ENCODE measurements at regions not wholly inside any gene's neighbourhood (a gene's known extent, or its start where the extent isn't known, plus 50 kb on each side); places are given as distances from the start of the nearest gene placed in this dataset.

DNA sequence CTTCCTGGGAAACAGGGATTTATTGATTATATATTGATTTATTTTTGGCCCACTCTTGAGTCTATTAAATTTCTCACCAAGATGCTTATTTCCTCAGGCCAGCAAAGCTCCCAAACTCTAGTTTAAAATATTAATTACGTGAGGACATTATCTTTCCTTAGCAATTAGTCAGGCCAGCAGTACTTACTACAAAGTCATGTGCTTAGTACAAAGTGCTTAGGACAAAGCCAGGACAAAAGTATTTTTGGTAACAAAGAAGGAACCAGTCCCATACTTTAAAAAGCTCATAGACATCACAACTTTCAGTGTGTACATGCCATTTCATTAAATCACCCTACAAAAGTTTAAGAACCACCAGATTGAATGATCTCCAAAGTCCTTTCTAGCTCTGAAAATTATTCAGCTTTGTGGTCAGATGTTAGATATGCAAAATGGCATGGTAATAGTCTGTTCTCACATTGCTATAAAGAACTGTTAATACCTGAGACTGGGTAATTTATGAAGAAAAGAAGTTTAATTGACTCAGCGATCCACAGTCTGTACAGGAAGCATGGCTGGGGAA is 94.7 kb upstream of the PWP1 start:
- no peak for TF ChIP-seq EZH2 (IDR thresholded peaks at IDR 0.05; ENCODE audit: low read depth, low read length, severe bottlenecking)
- no peak for TF ChIP-seq POLR2A (IDR thresholded peaks at IDR 0.05; ENCODE audit: control extremely low read depth in 1 of 2, low read depth in 2 of 2, low read length in 2 of 2)
- no peak for TF ChIP-seq POLR2AphosphoS5 (IDR thresholded peaks at IDR 0.05; ENCODE audit: low read depth, low read length)
- no peak for TF ChIP-seq CHD2 (IDR thresholded peaks at IDR 0.05; ENCODE audit: low read length)
- TF ChIP-seq EP300 (IDR thresholded peaks at IDR 0.05; ENCODE audit: borderline replicate concordance in 1 of 2, low read depth in 2 of 2, low read length in 2 of 2): no peak

Data from H1 (cell line).